ENCODE measurements at regions not wholly inside any gene's neighbourhood (a gene's known extent, or its start where the extent isn't known, plus 50 kb on each side); places are given as distances from the start of the nearest gene placed in this dataset.
"Not testable (repeated sequence)": the region's sequence is repeated elsewhere in the genome, so short reads cannot be mapped to it uniquely, and the experiment has no call there.

DNA sequence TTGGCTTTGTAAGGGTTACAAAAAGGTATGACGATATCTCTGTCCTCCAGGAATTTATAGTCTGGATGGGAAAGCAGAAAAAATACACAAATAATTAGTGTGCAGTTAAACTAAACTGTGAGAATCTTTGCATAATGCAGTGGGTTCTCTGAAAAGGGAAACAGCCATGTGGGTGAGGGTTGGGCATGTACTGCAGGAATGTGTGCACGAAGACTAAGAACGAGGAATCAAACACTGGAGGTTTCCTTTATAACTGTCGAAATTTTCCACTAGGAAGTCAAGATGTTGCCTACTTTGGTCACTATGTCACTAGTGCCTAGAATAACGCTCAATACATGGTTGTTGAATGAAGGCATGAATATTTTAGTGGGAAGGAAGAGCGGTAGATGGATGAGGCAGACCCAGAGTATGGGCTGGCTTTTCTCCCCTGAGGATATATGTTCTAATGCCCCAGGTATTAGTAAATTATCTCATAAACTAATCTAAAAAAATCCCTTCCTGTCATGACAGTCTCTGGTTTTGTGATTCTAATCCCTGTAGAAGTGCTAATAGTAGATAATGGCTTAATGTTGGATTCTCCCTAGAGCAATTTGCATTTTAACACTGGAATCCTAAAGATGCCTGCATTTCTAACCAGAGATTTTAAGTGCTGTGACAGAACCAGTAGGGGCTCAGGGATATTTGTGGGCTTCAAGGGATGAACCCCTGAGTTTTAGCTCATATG is 227.3 kb downstream of the NMUR2 start:
- DNase-seq = no peak

DNA sequence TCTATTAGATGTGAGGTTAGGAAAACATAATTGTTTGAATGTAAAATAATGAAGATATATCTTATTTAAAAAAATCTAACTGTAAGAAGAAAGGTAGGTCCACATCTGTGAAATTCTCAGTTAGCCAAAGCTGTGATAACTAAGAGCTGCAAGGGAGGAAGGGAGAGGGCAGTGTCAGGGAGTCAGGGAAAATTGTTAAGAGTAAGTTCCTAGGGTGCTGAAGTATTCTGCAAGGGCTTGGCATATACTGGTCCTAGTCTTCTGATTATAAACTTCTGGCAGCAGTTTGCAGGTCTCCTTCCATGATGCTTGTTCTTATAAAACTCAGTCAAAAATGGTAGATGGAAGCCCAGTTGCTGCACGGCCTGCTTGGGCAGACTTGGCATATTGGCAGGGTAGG is 233.2 kb downstream of the NMUR2 start:
- DNase-seq = no peak

DNA sequence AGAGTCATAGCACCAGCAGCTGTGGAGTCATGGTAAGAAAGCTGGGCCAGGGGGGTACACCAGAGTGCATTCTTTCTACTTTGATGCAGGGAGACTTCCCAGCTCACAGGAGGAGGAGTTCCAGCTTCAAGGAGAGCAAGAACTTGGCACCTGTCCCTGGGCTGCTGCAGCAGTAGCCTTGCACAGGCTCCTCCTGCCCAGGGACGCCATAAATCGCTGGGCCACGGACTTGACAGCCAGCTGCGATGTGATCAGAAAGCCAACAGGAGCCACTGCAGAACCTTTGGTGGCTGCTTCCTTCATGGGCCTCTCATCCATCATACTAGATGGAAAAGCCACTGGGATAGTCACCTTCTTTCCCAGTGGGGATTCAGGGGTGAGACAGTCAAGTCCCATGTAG is 234.7 kb downstream of the NMUR2 start:
- no peak for DNase-seq

DNA sequence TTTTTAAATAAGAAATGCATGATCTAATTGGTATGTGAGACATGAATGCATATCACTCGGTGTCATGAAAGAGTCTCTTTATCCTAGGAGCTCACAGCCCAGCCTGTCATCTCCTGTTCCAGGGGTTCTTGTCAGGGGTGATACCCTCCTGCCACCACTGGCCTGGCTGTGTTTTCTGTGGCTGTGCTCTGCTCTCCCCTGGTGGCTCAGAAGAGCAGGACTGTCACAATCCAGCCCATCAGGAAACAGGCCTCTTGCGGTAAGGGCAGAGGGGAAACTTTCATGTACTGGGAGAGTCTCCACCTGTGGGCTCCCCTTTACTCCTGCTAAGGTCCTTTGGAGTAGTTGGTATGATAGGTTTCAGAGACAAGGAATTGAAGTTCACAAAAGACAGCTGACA is 240.2 kb upstream of the GLRA1 start:
- no peak for DNase-seq

DNA sequence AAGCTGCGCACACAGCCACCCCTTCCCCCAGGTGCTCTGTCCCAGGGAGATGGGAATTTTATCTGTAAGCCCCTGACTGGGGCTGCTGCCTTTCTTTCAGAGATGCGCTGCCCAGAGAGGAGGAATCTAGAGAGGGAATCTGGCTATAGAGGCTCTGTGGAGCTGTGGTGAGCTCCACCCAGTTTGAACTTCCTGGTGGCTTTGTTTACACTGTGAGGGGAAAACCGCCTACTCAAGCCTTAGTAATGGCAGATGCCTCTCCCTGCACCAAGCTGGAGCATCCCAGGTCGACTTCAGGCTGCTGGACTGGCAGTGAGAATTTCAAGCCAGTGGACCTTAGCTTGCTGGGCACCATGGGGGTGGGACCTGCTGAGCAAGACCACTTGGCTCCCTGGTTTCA is 235.2 kb upstream of the GLRA1 start:
- not testable (repeated sequence) for DNase-seq

DNA sequence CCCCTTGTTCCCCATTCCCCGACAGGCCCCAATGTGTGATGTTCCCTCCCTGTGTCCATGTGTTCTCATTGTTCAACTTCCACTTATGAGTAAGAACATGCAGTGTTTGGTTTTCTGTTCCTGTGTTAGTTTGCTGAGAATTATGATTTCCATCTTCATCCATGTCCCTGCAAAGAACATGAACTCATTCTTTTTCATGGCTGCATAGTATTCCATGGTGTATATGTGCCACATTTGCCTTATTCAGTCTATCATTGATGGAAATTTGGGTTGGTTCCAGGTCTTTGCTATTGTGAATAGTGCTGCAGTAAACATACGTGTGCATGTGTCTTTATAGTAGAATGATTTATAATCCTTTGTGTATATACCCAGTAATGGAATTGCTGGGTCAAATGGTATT is 229.8 kb upstream of the GLRA1 start:
- DNase-seq = not testable (repeated sequence)

DNA sequence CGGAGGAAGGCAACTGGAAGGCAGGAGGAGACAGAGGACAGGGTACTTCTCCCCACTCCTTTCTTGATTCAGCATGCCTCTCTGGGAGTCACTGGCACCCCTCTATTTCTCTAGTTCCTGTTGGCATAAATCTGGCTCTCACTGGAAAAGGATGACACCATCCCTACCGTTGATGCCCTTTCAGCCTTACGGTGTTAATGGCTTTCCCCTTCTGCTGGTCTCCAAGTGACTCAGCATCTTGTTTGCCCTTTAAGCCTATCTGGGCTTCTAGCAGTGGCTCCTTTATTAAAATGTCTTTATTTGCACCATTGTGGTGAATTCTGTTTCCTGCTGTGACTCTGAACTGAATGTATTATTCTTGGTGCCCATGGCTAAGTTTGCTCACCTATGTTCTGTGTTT is 227.3 kb upstream of the GLRA1 start:
- DNase-seq = no peak

DNA sequence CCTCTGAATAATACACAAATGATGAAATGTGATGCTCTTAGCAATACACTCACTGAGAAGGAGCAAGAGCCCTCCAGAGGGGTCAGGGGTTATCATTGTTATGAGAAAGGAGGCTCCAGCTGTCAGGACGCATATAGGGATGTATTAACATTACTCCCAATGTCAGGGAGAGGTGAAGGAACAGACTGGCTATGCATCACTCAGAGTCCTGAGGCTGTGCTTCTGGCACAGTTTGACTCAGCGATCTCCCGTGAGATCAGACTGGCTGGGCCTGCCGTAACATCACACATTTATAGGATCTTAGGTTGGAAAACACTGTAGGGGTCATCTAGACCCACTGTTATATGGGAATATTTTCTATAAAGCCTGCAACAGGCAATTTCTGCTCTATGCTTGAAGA is 226.5 kb upstream of the GLRA1 start:
- DNase-seq = no peak

DNA sequence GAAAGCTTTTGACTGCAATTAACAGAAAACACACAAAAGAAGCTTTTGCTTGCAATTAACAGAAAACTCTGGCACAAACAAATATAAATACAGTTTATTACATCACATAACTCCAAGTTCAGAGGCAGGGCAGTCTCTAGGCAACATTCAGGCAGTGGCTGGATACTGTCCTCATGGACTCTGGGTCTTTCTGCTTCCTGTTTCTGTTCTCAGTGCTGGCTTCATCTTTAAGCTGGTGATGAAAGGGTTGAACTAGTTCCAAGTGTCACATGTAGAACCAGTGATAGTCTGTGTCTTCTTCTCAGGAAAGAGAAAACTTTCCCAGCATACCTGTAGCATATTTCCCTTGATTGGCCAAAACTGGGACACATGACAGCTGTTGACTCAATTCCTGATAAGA is 222.6 kb upstream of the GLRA1 start:
- DNase-seq = no peak

DNA sequence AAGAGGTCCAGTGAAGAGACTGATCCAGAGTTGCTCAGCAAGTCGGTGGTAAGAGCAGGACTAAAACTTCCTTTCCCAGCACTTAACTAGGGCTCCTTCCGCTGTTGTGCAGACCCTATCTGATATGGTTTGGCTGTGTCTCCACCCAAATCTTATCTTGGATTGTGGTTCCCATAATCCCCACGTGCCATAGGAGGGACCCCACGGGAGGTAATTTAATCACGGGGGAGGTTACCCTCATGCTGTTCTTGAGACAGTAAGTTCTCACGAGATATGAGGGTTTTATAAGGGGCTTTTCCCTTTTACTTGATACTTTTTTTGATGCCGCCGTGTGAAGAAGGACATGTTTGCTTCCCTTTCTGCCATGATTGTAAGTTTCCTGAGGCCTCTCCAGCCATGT is 221.9 kb upstream of the GLRA1 start:
- no peak for DNase-seq

DNA sequence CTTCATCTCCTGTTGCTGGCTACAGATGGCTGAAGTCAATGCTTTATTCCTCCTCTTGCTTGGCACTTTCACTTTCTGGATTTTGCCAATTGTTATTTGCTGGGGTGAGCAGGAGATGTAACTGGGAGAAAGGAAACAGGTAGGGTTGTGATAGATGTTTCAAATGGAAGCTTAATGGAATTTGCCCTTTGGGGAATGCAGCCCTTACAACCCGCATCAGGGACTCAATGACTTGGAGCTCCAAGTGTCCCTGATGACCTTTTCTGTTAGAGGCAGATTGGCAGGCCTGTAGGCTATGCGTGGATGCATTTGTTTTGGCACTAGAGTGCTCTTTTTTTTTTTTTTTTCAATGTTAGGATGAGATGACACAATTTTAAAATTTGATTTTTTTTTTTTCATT is 219.9 kb upstream of the GLRA1 start:
- DNase-seq = no peak

DNA sequence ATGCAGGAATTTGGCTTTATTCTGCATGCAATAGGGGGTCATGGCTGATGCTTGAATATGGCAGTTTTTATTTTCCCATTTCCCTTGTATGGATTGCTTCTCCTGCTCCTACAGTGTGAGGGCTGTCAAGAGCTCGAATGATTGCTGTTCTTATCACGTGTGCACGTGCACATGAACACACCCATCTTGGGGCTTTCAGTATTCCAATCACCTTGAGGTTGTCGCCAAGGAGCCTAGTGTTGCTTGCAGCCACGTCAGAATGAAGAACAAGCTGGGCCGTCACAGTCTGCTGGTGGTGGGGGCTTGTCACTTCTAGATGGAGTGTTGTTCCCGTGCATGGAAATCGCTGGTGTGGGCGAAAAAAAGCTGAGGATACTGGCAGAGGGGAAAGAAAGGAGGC is 219.4 kb upstream of the GLRA1 start:
- DNase-seq = no peak

DNA sequence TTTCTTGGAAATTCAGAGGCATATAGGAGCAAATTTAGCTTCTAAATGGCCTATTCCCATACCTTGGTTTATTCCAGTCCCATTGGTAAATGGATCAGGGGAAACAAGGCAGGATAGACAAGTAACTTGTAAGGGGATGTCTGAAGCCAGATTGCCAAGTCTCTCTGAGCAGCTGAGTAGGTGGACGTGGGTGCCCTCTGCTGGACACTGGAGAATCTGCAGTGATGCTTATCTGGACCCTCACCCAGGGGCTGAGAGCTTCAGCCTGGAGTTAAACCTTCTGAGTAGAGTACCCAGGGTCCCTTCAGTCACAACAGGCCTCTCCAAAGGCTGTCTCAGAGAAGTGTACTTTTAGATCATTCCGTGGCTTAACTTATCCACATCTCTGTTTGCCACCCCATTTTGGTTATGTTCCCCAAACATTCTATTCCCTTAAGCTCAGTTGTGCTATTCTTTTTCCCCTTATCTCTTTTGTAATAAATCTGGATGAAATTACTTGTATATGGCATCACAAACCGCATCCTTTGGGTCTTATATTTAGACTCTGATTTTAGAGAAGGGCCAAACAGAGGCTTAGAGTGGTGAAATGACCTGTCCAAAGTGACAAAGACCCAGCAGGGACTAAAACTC is 218.3 kb upstream of the GLRA1 start:
- DNase-seq = peak; percentile 70

DNA sequence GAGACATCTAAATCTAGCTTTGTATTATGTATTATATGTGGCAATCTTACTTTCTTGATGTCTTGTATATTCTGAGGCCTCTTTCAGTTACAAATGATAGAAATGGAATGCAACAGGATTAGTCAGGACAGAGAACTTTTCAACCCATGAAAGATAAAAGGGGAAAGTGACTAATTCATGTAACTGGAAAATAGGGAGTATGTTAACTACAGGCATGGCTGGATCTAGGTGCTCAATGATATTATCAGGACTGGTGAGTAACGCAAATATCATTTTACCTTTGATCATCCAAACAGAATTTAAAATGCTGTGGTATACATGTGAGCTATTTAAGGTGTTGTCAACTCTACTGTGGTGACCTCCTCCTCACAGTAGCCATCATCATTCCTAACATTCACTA is 215.7 kb upstream of the GLRA1 start:
- DNase-seq = no peak

DNA sequence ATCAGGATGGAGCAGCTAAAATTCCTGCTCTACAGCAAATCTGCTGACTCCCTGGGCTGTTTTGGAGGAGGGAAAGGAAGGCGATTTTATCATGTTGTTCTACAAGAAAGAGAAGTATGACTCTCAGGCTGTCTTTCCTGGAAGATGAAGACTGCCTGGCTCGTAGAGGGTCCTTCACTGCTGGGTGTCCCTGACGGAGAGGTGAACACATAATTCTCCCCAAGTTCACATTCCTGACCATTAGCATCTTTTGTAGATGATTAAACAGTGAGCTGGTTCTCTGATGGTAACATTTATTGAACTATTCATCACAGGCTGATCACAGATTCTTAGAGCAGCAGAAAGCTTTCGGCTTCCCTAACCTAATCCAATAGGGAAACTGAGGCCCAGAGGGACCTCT is 212.4 kb upstream of the GLRA1 start:
- DNase-seq = no peak

DNA sequence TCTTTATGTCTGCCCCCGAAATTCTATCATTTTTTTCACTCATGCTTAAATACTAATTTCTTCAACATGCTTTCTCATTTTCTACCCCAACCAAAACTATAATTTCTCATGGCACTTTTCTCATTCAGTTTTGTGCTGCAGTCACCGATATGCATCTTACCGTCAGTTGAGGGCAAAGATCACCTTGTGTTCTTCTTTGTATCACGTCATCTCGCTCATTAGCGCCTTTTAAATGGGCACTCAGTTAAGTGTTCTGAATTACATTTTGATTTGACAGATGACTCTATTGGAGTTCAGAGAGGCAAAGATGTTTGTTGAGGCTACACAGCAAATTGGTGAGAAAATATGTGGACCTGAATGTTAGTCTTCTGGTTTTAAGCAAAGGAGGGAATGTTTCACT is 211.7 kb upstream of the GLRA1 start:
- DNase-seq = no peak

DNA sequence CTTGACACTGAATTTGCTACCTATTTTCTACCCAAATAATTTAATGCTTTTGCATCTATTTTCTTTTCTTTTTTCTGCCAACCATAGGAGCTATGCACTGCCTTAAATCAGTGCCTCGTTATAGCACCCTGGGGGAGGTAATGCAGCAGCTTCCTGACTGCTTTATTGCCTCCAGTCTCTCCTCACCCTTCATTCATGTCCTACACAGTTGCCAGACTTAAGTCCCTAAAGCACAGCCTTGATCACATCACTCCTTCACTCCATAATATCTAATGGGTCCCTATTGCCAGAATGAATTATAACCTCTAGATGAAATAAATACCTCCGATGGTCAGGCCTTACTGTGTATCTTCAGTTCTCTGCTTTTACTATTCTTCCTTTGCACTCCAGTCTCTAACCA is 211.2 kb upstream of the GLRA1 start:
- DNase-seq = no peak

DNA sequence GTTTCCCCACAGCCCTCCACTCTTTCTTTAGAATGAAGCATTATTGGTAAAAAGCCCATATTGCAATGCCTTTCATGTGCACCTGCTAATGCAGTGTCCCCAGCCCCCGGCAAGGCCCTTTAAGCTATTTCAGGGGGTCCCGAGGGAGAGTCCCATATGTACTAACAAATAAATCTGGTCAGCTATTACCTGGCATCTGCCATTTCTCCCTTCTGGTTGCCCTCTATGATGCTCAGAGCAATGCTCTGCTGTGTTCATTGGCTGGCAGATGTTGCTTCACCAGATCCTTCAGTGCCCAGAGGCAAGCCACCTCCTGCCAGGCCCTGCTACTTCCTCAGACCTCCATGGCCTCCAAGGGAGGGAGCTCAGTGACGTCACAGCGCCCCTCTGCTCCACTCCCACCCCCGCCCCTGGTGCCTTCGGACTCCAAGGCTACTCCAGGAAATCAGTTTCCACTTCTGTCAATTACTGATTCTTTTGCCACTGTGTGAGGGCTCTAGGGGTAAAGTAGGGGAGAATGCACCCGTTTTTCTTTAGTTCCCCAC is 201.1 kb upstream of the GLRA1 start:
- DNase-seq = no peak

DNA sequence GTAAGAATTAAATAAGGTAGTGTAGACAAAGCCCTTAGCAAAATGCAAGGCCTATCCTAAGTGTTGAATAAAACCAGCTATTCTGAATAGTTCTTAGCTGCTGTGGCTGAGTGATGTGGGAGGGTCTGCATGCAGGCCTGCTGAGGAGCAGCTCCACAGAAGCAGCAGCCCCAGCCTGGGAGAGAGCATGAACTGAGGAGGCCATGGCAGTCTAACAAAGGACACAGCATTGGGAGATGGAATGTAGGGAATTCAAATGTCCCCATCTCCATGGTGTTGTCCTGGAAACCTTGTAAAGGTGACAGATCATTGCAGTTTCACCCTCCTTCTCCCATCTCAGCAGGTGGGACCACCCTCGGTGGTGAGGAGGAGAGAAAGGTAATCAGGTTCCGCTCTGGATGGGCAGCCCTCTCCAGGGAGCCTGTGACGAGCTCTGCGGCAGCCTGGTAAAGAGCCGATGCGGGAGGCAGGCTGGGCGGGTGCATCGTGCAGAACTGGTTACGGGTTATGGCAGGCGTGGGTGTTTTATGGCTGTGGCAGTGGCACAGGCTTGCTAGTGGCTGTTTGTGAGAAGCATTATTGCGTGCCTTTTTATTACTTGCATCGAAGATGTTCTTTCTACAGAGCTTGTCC is 199.9 kb upstream of the GLRA1 start:
- DNase-seq = no peak

DNA sequence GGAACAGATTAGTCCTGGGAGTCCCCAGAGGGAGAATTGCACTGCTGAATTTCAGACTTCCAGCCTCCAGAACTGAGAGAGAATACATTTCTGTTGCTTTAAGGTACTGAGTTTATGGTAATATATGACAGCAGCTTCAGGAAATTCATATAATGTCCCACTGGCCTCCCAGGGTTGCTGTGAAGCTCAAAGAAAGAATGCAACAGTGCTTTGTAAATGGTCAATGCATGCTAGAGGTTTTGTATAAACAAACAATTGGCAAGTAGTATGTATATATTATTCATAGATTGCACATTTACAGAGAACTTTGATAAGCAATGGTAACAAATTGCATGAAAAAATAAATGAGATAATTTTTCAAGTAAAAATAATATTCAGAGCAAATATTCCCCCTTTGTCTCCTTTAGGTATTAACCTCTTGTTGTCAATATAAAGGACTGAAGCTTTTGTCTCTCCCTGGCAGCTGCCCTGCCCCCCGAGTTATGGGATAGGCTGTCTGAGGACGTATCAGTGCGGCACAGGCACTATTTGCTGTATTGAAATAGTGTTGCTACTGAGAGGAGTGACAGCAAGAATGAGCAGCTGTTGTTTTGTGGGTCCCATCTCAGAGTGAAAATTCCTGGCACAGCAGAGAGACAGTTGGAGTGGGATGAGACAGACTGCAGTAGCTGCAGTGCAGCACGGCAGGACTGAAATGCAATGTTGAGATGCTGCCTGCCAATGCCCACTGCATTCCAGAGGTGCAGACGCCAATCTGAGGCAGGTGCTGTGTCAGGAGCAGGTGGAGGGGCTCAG is 194.2 kb upstream of the GLRA1 start:
- no peak for DNase-seq

DNA sequence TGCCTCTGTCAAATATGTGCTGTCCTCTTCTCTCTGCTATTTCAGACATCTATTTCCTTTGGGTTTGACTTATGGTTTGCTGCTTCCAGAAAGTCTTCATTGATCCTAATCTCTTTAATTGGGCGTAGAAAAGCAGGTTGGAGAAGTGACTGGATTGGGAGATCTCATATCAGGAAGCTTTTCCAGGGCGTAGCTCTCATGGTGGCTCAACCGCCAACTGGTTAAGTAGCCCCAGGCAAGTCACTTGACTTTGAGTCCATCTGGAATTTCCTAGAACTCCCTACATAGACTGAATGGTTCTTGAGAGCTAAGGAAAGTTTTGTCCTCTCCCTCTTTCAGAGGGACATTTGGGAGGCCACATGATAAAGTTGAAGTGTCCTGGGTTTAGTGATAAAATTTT is 192.3 kb upstream of the GLRA1 start:
- DNase-seq = no peak

DNA sequence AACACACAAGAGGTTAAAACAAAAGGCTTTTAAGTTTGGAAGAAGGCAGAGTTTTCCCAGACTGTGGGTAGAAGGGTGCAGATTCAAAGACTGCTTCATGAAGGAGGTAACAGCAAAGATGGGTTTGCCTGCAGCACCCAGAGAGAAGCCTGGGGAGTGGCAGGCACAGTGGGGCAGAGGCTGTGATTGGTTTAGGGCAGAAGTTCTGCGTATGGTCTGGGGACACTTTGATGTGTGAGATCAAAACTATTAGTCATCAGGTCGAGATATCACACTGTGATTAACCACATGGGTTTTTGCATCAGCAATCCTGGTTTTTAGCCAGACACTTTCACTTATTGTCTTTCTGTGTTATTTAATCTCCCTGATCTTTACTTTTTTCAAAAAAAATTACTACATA is 188.8 kb upstream of the GLRA1 start:
- DNase-seq = peak; percentile 73

DNA sequence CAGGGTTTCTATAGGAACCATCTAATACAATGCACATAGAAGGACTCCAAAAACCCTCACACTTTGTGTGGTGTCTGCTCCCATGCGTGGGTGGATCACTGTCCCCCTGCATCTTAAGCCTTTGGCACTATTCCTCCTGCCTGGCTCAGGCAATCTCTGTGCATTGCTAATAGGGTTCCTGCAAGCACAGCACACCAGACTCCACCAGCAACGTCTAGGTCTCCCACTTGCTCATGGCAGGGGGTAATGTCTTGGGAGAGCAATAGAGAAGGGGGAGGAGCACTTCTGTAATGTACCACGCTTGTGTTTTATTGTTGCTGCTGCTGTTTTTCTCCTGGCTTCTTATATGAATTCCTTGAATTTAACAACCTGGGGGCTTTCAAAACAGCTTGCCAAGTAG is 182.6 kb upstream of the GLRA1 start:
- DNase-seq = no peak

DNA sequence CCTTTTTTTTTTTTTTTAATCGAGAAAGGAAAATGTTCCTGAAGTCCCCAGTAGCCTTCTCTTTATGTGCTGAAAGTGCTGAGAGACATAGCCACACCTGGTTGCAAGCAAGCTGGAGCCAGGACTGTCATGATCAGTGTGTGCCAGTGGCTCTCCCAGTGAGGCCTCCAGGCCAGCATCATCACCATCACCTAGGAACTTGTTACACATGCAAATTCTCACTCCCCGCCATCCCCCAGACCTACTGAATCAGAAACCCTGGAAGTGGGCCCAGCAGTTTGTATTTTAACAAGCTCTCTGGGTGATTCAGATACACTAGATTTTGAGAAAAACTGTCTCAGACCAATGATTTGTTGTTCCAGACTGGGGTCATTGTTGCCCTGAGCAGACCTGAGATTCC is 181.9 kb upstream of the GLRA1 start:
- no peak for DNase-seq
